ENCODE measurements at regions not wholly inside any gene's neighbourhood (a gene's known extent, or its start where the extent isn't known, plus 50 kb on each side); places are given as distances from the start of the nearest gene placed in this dataset.
"Not testable (repeated sequence)": the region's sequence is repeated elsewhere in the genome, so short reads cannot be mapped to it uniquely, and the experiment has no call there.

- Histone ChIP-seq H3K4me3 (ENCODE audit: low read depth, low read length) (no peak overlapping the region), H3K36me3 (ENCODE audit: control insufficient read depth, insufficient read depth, low read length) (no peaks in the 10 kb centered on the region), H3K27me3 (replicated peaks; ENCODE audit: control insufficient read depth, insufficient read depth, low read length) (no peaks in the 10 kb centered on the region), H3K4me1 (0 out of 2 replicates have a peak, but pooled peaks cover 7% of the 10 kb centered on the region), H3K9me3 (peaks cover 4% of the 10 kb centered on the region; the same call in 1 of the 2 replicates)
- H3K36me3 Mint-ChIP-seq (ENCODE audit: insufficient read depth, unreplicated experiment), result no peaks in the 10 kb centered on the region
- intact Hi-C loops (cut with micrococcal nuclease; ENCODE audit: unreplicated experiment), result no loop called here
- BruUV-seq (replicated peaks), result no TSS peak
- no peaks in the 10 kb centered on the region for H3K9me3 Mint-ChIP-seq (ENCODE audit: unreplicated experiment)
- no peak overlapping the region for H3K27ac Mint-ChIP-seq (ENCODE audit: unreplicated experiment)
- no peaks in the 10 kb centered on the region for H3K27me3 Mint-ChIP-seq (ENCODE audit: insufficient read depth, unreplicated experiment)
- no peak overlapping the region for H3K4me3 Mint-ChIP-seq (ENCODE audit: unreplicated experiment)
- H3K4me1 Mint-ChIP-seq (ENCODE audit: low read depth, unreplicated experiment), result no peaks in the 10 kb centered on the region
- no peak for DNase-seq
- ChIA-PET POLR2A (no interaction called here), CTCF (no interaction called here)
- TF ChIP-seq, protein P1, sequence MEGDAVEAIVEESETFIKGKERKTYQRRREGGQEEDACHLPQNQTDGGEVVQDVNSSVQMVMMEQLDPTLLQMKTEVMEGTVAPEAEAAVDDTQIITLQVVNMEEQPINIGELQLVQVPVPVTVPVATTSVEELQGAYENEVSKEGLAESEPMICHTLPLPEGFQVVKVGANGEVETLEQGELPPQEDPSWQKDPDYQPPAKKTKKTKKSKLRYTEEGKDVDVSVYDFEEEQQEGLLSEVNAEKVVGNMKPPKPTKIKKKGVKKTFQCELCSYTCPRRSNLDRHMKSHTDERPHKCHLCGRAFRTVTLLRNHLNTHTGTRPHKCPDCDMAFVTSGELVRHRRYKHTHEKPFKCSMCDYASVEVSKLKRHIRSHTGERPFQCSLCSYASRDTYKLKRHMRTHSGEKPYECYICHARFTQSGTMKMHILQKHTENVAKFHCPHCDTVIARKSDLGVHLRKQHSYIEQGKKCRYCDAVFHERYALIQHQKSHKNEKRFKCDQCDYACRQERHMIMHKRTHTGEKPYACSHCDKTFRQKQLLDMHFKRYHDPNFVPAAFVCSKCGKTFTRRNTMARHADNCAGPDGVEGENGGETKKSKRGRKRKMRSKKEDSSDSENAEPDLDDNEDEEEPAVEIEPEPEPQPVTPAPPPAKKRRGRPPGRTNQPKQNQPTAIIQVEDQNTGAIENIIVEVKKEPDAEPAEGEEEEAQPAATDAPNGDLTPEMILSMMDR (IDR thresholded peaks at IDR 0.05; ENCODE audit: insufficient read depth in 1 of 2, low read depth in 1 of 2, low read length in 1 of 2, severe bottlenecking in 1 of 2, unreplicated experiment in 1 of 2), result no peak
Observed at GRCh38 chr3:94402126-94402525, 339.3 kb downstream of the NSUN3 start.

GRCh38 chr3:94405258-94406035 lies 342.6 kb downstream of the NSUN3 start:
- TF ChIP-seq, protein P1 (IDR thresholded peaks at IDR 0.05; ENCODE audit: insufficient read depth in 1 of 2, low read depth in 1 of 2, low read length in 1 of 2, severe bottlenecking in 1 of 2, unreplicated experiment in 1 of 2), result no peak
- Histone ChIP-seq H3K27me3 (replicated peaks; ENCODE audit: control insufficient read depth, insufficient read depth, low read length) (no peaks in the 10 kb centered on the region), H3K9me3 (peaks cover 4% of the 10 kb centered on the region; the same call in 1 of the 2 replicates), H3K36me3 (ENCODE audit: control insufficient read depth, insufficient read depth, low read length) (no peaks in the 10 kb centered on the region), H3K4me1 (no peaks in the 10 kb centered on the region), H3K4me3 (ENCODE audit: low read depth, low read length) (no peak overlapping the region)
- H3K9me3 Mint-ChIP-seq (ENCODE audit: unreplicated experiment), result no peaks in the 10 kb centered on the region
- intact Hi-C loops (cut with micrococcal nuclease; ENCODE audit: unreplicated experiment), result no loop called here
- no peaks in the 10 kb centered on the region for H3K27me3 Mint-ChIP-seq (ENCODE audit: insufficient read depth, unreplicated experiment)
- BruUV-seq (replicated peaks), result no TSS peak
- H3K4me1 Mint-ChIP-seq (ENCODE audit: low read depth, unreplicated experiment), result no peaks in the 10 kb centered on the region
- H3K36me3 Mint-ChIP-seq (ENCODE audit: insufficient read depth, unreplicated experiment), result no peaks in the 10 kb centered on the region
- no peak overlapping the region for H3K27ac Mint-ChIP-seq (ENCODE audit: unreplicated experiment)
- DNase-seq, result no peak
- CTCF ChIA-PET, result no interaction called here
- H3K4me3 Mint-ChIP-seq (ENCODE audit: unreplicated experiment), result no peak overlapping the region
- POLR2A ChIA-PET, result no interaction called here

- Mint-ChIP-seq H3K9me3 (ENCODE audit: unreplicated experiment) (no peaks in the 10 kb centered on the region), H3K27ac (ENCODE audit: unreplicated experiment) (no peak overlapping the region), H3K27me3 (ENCODE audit: insufficient read depth, unreplicated experiment) (no peaks in the 10 kb centered on the region), H3K36me3 (ENCODE audit: insufficient read depth, unreplicated experiment) (no peaks in the 10 kb centered on the region), H3K4me3 (ENCODE audit: unreplicated experiment) (no peak overlapping the region), H3K4me1 (ENCODE audit: low read depth, unreplicated experiment) (no peaks in the 10 kb centered on the region)
- TF ChIP-seq, protein P1 (IDR thresholded peaks at IDR 0.05; ENCODE audit: insufficient read depth in 1 of 2, low read depth in 1 of 2, low read length in 1 of 2, severe bottlenecking in 1 of 2, unreplicated experiment in 1 of 2), result no peak
- H3K9me3 ChIP-seq, result peaks cover 4% of the 10 kb centered on the region; the same call in 1 of the 2 replicates
- no peak for DNase-seq
- H3K27me3 ChIP-seq (replicated peaks; ENCODE audit: control insufficient read depth, insufficient read depth, low read length), result no peaks in the 10 kb centered on the region
- no peaks in the 10 kb centered on the region for H3K4me1 ChIP-seq
- H3K36me3 ChIP-seq (ENCODE audit: control insufficient read depth, insufficient read depth, low read length), result no peaks in the 10 kb centered on the region
- POLR2A ChIA-PET, result no interaction called here
- intact Hi-C loops (cut with micrococcal nuclease; ENCODE audit: unreplicated experiment), result no loop called here
- BruUV-seq (replicated peaks), result no TSS peak
- CTCF ChIA-PET, result no interaction called here
- H3K4me3 ChIP-seq (ENCODE audit: low read depth, low read length), result no peak overlapping the region
Observed at GRCh38 chr3:94406595-94406994, 343.7 kb downstream of the NSUN3 start.

GRCh38 chr3:94412936-94413335 lies 350.1 kb downstream of the NSUN3 start:
- H3K4me1 Mint-ChIP-seq (ENCODE audit: low read depth, unreplicated experiment); H3K4me3 ChIP-seq (ENCODE audit: low read depth, low read length); H3K36me3 Mint-ChIP-seq (ENCODE audit: insufficient read depth, unreplicated experiment); DNase-seq; POLR2A ChIA-PET; BruUV-seq (replicated peaks); H3K9me3 Mint-ChIP-seq (ENCODE audit: unreplicated experiment); CTCF ChIA-PET; H3K9me3 ChIP-seq; H3K27me3 Mint-ChIP-seq (ENCODE audit: insufficient read depth, unreplicated experiment); H3K36me3 ChIP-seq (ENCODE audit: control insufficient read depth, insufficient read depth, low read length); intact Hi-C loops (cut with micrococcal nuclease; ENCODE audit: unreplicated experiment); H3K4me3 Mint-ChIP-seq (ENCODE audit: unreplicated experiment); H3K4me1 ChIP-seq; H3K27me3 ChIP-seq (replicated peaks; ENCODE audit: control insufficient read depth, insufficient read depth, low read length): not testable (repeated sequence)
- H3K27ac Mint-ChIP-seq (ENCODE audit: unreplicated experiment), result peak overlapping the region; percentile 47

All from Caco-2 (cell line).